Cardiac fibroblast (primary cell): ENCODE measurements at regions not wholly inside any gene's neighbourhood (a gene's known extent, or its start where the extent isn't known, plus 50 kb on each side); places are given as distances from the start of the nearest gene placed in this dataset.

Experiments used
- DNase-seq, 2 donors: peaks; one replicate each; pipeline versions ENCODE4 v3.0.0 to v3.0.0-alpha.2; 2010; ENCODE audit warnings: low read depth in 2 of 2
- H3K4me3 ChIP-seq, 2 donors: replicated peaks in 1 of 2; 1 replicate in 1 of 2; 2 replicates in 1 of 2; pipeline ENCODE4 v1.5.1; 2011; ENCODE audit warnings: low read depth in 2 of 2, low read length in 2 of 2, mild to moderate bottlenecking in 2 of 2, moderate library complexity in 1 of 2
- TF ChIP-seq, protein P1 (sequence below): IDR thresholded peaks from one replicate; pipeline ENCODE4 v1.5.1; 2011; ENCODE audit warnings: low read depth, mild to moderate bottlenecking, low read length, inconsistent platforms

DNA sequence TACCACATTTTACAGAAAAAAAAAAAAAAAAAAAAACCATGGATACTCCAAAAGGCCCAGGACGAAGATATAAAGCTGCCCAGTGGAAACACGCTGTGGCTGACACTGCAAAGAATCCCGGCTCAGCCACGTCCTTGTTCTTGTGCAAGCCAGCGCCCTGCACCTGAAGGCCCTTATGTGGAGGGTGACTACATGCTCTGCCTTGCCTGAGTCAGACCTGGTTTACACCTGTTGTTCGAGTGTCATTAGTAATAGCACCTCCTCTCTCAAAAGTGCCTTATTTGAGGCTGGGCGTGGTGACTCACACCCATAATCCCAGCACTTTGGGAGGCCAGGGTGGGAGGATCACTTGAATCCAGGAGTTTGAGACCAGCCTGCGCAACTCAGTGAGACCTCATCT, 54.3 kb upstream of the ZSWIM6 start:
- TF ChIP-seq, protein P1, sequence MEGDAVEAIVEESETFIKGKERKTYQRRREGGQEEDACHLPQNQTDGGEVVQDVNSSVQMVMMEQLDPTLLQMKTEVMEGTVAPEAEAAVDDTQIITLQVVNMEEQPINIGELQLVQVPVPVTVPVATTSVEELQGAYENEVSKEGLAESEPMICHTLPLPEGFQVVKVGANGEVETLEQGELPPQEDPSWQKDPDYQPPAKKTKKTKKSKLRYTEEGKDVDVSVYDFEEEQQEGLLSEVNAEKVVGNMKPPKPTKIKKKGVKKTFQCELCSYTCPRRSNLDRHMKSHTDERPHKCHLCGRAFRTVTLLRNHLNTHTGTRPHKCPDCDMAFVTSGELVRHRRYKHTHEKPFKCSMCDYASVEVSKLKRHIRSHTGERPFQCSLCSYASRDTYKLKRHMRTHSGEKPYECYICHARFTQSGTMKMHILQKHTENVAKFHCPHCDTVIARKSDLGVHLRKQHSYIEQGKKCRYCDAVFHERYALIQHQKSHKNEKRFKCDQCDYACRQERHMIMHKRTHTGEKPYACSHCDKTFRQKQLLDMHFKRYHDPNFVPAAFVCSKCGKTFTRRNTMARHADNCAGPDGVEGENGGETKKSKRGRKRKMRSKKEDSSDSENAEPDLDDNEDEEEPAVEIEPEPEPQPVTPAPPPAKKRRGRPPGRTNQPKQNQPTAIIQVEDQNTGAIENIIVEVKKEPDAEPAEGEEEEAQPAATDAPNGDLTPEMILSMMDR = no peak
- DNase-seq = no peak

GRCh38 chr5:61279725-61280124, 52.3 kb upstream of the ZSWIM6 start:
- no peak for DNase-seq
- TF ChIP-seq, protein P1 = no peak

More for the DNA sequence above, 54.3 kb upstream of the ZSWIM6 start:
- no peak overlapping the region for H3K4me3 ChIP-seq

DNA sequence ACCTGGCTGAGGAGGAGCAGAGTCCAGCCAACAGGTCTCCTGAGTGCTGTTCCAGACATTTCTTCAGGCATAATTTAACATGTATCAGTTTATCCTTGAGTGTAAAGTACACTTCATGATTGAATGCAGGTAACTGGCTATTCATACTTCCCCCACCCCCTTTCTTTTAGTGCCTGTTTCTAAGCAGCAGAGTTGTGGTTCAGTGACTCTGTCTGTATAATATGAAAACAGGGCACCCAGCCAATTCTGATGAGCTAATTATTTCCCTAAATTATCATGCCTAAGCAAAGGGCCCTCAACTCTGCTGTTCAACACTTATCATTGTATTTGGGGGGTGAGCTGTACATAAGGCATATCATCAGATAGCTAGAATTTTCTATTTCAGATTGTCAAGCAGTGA, 51.9 kb upstream of the ZSWIM6 start:
- H3K4me3 ChIP-seq = no peak overlapping the region
- TF ChIP-seq, protein P1 = no peak
- peak; percentile 76 to 91 for DNase-seq

More at GRCh38 chr5:61279725-61280124, 52.3 kb upstream of the ZSWIM6 start:
- H3K4me3 ChIP-seq = no peak overlapping the region

DNA sequence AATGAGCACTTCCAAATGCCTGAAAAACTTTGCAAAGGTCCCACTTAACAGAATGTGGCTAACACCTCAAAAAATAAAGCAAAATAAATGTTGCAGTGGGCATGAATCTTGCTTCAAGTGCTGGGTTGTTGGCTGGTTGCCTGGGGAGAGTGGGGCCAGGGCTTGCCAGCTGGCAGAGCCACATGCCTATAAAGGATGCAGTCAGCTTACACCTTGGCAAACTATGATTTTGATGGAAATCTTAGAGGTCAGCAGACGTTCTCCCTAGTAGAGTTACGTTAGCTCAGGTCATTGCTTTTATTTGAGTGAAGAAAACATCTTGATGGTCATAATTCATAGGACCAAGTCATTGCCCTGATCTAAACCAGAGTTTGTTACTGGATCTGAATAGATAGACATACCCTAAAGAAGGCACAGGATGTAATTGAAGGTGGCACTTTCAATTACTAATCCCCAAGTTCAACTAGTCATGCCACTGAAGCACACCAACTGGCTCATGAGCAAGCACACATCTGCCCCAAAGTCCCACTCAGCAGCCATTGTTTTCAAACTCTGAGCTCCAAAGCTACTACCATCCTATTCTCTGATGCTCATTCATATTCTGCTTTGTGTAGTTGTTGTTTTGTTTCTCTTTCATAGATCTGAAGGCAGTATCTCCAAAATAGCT, 51.2 kb upstream of the ZSWIM6 start:
- no peak overlapping the region for H3K4me3 ChIP-seq
- TF ChIP-seq, protein P1 = no peak
- peak in 1 of 2 donors; percentile 19 for DNase-seq

- H3K4me3 ChIP-seq = no peak overlapping the region
- TF ChIP-seq, protein P1 = no peak
- DNase-seq = no peak
These were observed 50.4 kb upstream of the ZSWIM6 start for GRCh38 chr5:61281686-61282085.
